ENCODE measurements at regions not wholly inside any gene's neighbourhood (a gene's known extent, or its start where the extent isn't known, plus 50 kb on each side); places are given as distances from the start of the nearest gene placed in this dataset.

- Histone ChIP-seq H3K27me3 (replicated peaks; ENCODE audit: control insufficient read depth, insufficient read depth, low read length) (no peaks in the 10 kb centered on the region), H3K4me3 (replicated peaks; ENCODE audit: low read depth, low read length) (no peak overlapping the region), H3K36me3 (ENCODE audit: control insufficient read depth, insufficient read depth, low read length) (no peaks in the 10 kb centered on the region)
- no peak for TF ChIP-seq CTCF (IDR thresholded peaks at IDR 0.05; ENCODE audit: insufficient read depth, low read length, poor library complexity, severe bottlenecking)
- DNase-seq (ENCODE audit: extremely low read depth, insufficient read length) = no peak
These were observed 206.7 kb upstream of the ARGLU1 start for GRCh38 chr13:106774621-106775020.

- DNase-seq (ENCODE audit: extremely low read depth, insufficient read length) = no peak
- Histone ChIP-seq H3K27me3 (replicated peaks; ENCODE audit: control insufficient read depth, insufficient read depth, low read length) (no peaks in the 10 kb centered on the region), H3K36me3 (ENCODE audit: control insufficient read depth, insufficient read depth, low read length) (no peaks in the 10 kb centered on the region), H3K4me3 (replicated peaks; ENCODE audit: low read depth, low read length) (no peak overlapping the region)
- TF ChIP-seq CTCF (IDR thresholded peaks at IDR 0.05; ENCODE audit: insufficient read depth, low read length, poor library complexity, severe bottlenecking) = no peak
These were observed 204.2 kb upstream of the ARGLU1 start for GRCh38 chr13:106772006-106772601.

GRCh38 chr13:106768991-106769390 is 201.1 kb upstream of the ARGLU1 start:
- DNase-seq (ENCODE audit: extremely low read depth, insufficient read length) = no peak
- no peaks in the 10 kb centered on the region for H3K36me3 ChIP-seq (ENCODE audit: control insufficient read depth, insufficient read depth, low read length)
- no peaks in the 10 kb centered on the region for H3K27me3 ChIP-seq (replicated peaks; ENCODE audit: control insufficient read depth, insufficient read depth, low read length)
- no peak overlapping the region for H3K4me3 ChIP-seq (replicated peaks; ENCODE audit: low read depth, low read length)
- no peak for TF ChIP-seq CTCF (IDR thresholded peaks at IDR 0.05; ENCODE audit: insufficient read depth, low read length, poor library complexity, severe bottlenecking)

- no peaks in the 10 kb centered on the region for H3K27me3 ChIP-seq (replicated peaks; ENCODE audit: control insufficient read depth, insufficient read depth, low read length)
- no peak for DNase-seq (ENCODE audit: extremely low read depth, insufficient read length)
- no peak for TF ChIP-seq CTCF (IDR thresholded peaks at IDR 0.05; ENCODE audit: insufficient read depth, low read length, poor library complexity, severe bottlenecking)
- H3K36me3 ChIP-seq (ENCODE audit: control insufficient read depth, insufficient read depth, low read length) = no peaks in the 10 kb centered on the region
- no peak overlapping the region for H3K4me3 ChIP-seq (replicated peaks; ENCODE audit: low read depth, low read length)
These were observed 194.8 kb upstream of the ARGLU1 start for GRCh38 chr13:106762708-106763107.

GRCh38 chr13:106756446-106756845 is 188.5 kb upstream of the ARGLU1 start:
- TF ChIP-seq CTCF (IDR thresholded peaks at IDR 0.05; ENCODE audit: insufficient read depth, low read length, poor library complexity, severe bottlenecking) = no peak
- no peak overlapping the region for H3K4me3 ChIP-seq (replicated peaks; ENCODE audit: low read depth, low read length)
- no peaks in the 10 kb centered on the region for H3K36me3 ChIP-seq (ENCODE audit: control insufficient read depth, insufficient read depth, low read length)
- no peaks in the 10 kb centered on the region for H3K27me3 ChIP-seq (replicated peaks; ENCODE audit: control insufficient read depth, insufficient read depth, low read length)
- DNase-seq (ENCODE audit: extremely low read depth, insufficient read length) = no peak

- H3K27me3 ChIP-seq (replicated peaks; ENCODE audit: control insufficient read depth, insufficient read depth, low read length) = no peaks in the 10 kb centered on the region
- no peak for TF ChIP-seq CTCF (IDR thresholded peaks at IDR 0.05; ENCODE audit: insufficient read depth, low read length, poor library complexity, severe bottlenecking)
- no peaks in the 10 kb centered on the region for H3K36me3 ChIP-seq (ENCODE audit: control insufficient read depth, insufficient read depth, low read length)
- no peak for DNase-seq (ENCODE audit: extremely low read depth, insufficient read length)
- H3K4me3 ChIP-seq (replicated peaks; ENCODE audit: low read depth, low read length) = no peak overlapping the region
These were observed 187.6 kb upstream of the ARGLU1 start for GRCh38 chr13:106755542-106755941.
